Gastrocnemius medialis (tissue), 4 donors: ENCODE measurements at regions not wholly inside any gene's neighbourhood (a gene's known extent, or its start where the extent isn't known, plus 50 kb on each side); places are given as distances from the start of the nearest gene placed in this dataset.

Experiments
- ATAC-seq, 2 donors: fragments of 150-250 bp; one replicate each; pipeline ENCODE4 v1.9.1; 2016
- DNase-seq, 2 donors: peaks; one replicate each; pipeline ENCODE4 v3.0.0-alpha.2; 2019
- H3K27ac ChIP-seq, 4 donors: fragments of 200-600 bp; sonication (generic); 1 replicate in 1 of 4; 2 replicates in 3 of 4; pipeline ENCODE4 v1.5.1; 2016 to 2018; ENCODE audit warnings: mild to moderate bottlenecking in 2 of 4, moderate library complexity in 1 of 4
- H3K27me3 ChIP-seq, 3 donors: fragments of 200-600 bp; sonication (generic) in 2 of 3; 1 replicate in 1 of 3; 2 replicates in 2 of 3; pipeline versions ENCODE4 v1.5.1 to v1.6.0; 2016 to 2019; ENCODE audit warnings: mild to moderate bottlenecking in 1 of 3, moderate library complexity in 1 of 3
- H3K36me3 ChIP-seq, 2 donors: fragments of 200-600 bp; sonication (generic) in 1 of 2; one replicate each; pipeline ENCODE4 v1.5.1; 2017 to 2018
- H3K4me1 ChIP-seq, 2 donors: fragments of 200-600 bp; sonication (generic) in 1 of 2; one replicate each; pipeline ENCODE4 v1.5.1; 2016 to 2017; ENCODE audit warnings: mild to moderate bottlenecking in 2 of 2
- H3K4me3 ChIP-seq, 4 donors: fragments of 200-600 bp; sonication (generic) in 3 of 4; 1 replicate in 1 of 4; 2 replicates in 3 of 4; pipeline ENCODE4 v1.5.1; 2016 to 2019; ENCODE audit warnings: mild to moderate bottlenecking in 2 of 4
- H3K9me3 ChIP-seq, 3 donors: fragments of 200-600 bp; sonication (generic) in 2 of 3; 1 replicate in 1 of 3; 2 replicates in 2 of 3; pipeline ENCODE4 v1.5.1; 2016 to 2019
- CTCF ChIP-seq, 5 experiments: fragments of 450-650 bp in 3 of 5; fragments of 200-600 bp in 2 of 5; sonication (generic) in 2 of 5; IDR thresholded peaks in 4 of 5; conservative IDR thresholded peaks in 1 of 5; 1 replicate in 4 of 5; 2 replicates in 1 of 5; pipeline ENCODE4 v1.5.1; 2016 to 2019; ENCODE audit warnings: antibody characterized with exemption in 5 of 5, mild to moderate bottlenecking in 3 of 5, moderate library complexity in 3 of 5
- POLR2A ChIP-seq, 2 donors: fragments of 450-650 bp; IDR thresholded peaks; one replicate each; pipeline ENCODE4 v1.6.1; 2017; ENCODE audit warnings: antibody characterized with exemption in 2 of 2, mild to moderate bottlenecking in 2 of 2, moderate library complexity in 2 of 2
- in situ Hi-C, 4 donors: fragments of 200-750 bp; cut with MboI; loops; one replicate each; pipeline versions ENCODE4 v1.15.0 to v1.8.0; 2017; ENCODE audit warnings: low sequenced_read_pairs in 4 of 4
- intact Hi-C: fragments of 100-400 bp; cut with DNase I; formaldehyde crosslinking; loops from one replicate; pipeline ENCODE4 v1.15.1; 2023; ENCODE audit warnings: low total_unique reads

GRCh38 chr12:93001407-93001806, 72.3 kb upstream of the EEA1 start:
- H3K36me3 ChIP-seq: no peaks in the 10 kb centered on the region
- intact Hi-C loops: no loop called here
- H3K4me3 ChIP-seq: no peak overlapping the region
- no peaks in the 10 kb centered on the region for H3K4me1 ChIP-seq
- H3K27ac ChIP-seq: no peak overlapping the region
- no peaks in the 10 kb centered on the region for H3K9me3 ChIP-seq
- DNase-seq (no peak), ATAC-seq (no peak)
- in situ Hi-C loops: no loop called here
- TF ChIP-seq POLR2A (IDR thresholded peaks at IDR 0.05): no peak
- no peak for TF ChIP-seq CTCF (IDR thresholded peaks at IDR 0.05 in 4 of 5, conservative IDR thresholded peaks at IDR 0.05 in 1 of 5)
- no peaks in the 10 kb centered on the region for H3K27me3 ChIP-seq

GRCh38 chr12:93002293-93003054, 73.4 kb upstream of the EEA1 start:
- in situ Hi-C loops (no loop called here), intact Hi-C loops (no loop called here)
- Histone ChIP-seq H3K36me3 (no peaks in the 10 kb centered on the region), H3K9me3 (no peaks in the 10 kb centered on the region), H3K27ac (no peak overlapping the region), H3K4me3 (no peak overlapping the region), H3K4me1 (no peaks in the 10 kb centered on the region), H3K27me3 (no peaks in the 10 kb centered on the region)
- DNase-seq: no peak
- no peak for ATAC-seq
- TF ChIP-seq POLR2A (IDR thresholded peaks at IDR 0.05) (no peak), CTCF (IDR thresholded peaks at IDR 0.05 in 4 of 5, conservative IDR thresholded peaks at IDR 0.05 in 1 of 5) (no peak)

DNA sequence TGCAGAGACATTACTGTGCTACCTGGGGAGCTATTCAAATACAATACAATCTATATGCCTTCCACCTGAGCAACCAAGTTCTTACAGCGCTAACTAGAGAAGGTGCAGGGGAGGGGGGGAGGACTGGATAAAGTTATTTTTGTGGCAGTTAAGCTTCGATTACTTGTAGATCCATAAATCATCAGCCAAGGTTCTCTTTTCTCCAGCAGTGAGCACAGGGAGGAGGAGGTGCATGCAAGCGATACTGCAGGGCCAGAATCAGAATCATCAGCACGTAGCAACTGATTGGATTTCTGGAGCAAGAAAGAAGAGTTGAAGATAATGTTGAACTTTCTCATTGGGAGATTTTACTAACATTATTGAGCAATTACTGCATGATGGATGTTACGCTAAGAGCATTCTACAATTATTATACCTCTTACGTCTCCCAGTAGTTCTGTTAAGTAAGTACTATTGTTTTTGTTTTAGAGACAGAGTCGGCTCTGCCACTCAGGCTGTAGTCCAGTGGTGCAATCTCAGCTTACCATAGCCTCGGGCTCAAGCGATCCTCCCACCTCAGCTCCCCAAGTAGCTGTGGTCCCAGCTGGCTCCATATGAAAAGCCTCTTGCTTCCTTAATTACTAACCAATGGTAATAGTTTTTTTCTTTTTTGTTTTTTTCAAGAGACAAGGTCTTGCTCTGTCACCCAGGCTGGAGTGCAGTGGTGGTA, 74.6 kb upstream of the EEA1 start:
- DNase-seq: no peak
- H3K9me3 ChIP-seq: no peaks in the 10 kb centered on the region
- ATAC-seq: no peak
- no peak overlapping the region for H3K4me3 ChIP-seq
- H3K27me3 ChIP-seq: no peaks in the 10 kb centered on the region
- in situ Hi-C loops: no loop called here
- intact Hi-C loops: no loop called here
- no peak overlapping the region for H3K27ac ChIP-seq
- no peak for TF ChIP-seq POLR2A (IDR thresholded peaks at IDR 0.05)
- no peak for TF ChIP-seq CTCF (IDR thresholded peaks at IDR 0.05 in 4 of 5, conservative IDR thresholded peaks at IDR 0.05 in 1 of 5)
- no peaks in the 10 kb centered on the region for H3K36me3 ChIP-seq
- no peaks in the 10 kb centered on the region for H3K4me1 ChIP-seq

- H3K27me3 ChIP-seq: no peaks in the 10 kb centered on the region
- no peak for ATAC-seq
These were observed 76.9 kb upstream of the EEA1 start for GRCh38 chr12:93005928-93006392.

More at GRCh38 chr12:93005928-93006392, 76.9 kb upstream of the EEA1 start:
- Histone ChIP-seq H3K4me1 (no peaks in the 10 kb centered on the region), H3K36me3 (no peaks in the 10 kb centered on the region), H3K27ac (no peak overlapping the region), H3K9me3 (no peaks in the 10 kb centered on the region), H3K4me3 (no peak overlapping the region)
- no peak for TF ChIP-seq POLR2A (IDR thresholded peaks at IDR 0.05)
- no peak for TF ChIP-seq CTCF (IDR thresholded peaks at IDR 0.05 in 4 of 5, conservative IDR thresholded peaks at IDR 0.05 in 1 of 5)
- DNase-seq: no peak
- in situ Hi-C loops: no loop called here
- intact Hi-C loops: no loop called here
